HG02763 (cell line): ENCODE measurements at regions not wholly inside any gene's neighbourhood (a gene's known extent, or its start where the extent isn't known, plus 50 kb on each side); places are given as distances from the start of the nearest gene placed in this dataset.
"Not testable (repeated sequence)": the region's sequence is repeated elsewhere in the genome, so short reads cannot be mapped to it uniquely, and the experiment has no call there.

Experiments used
- ATAC-seq: cut with Tn5 transposase; IDR thresholded peaks from one replicate; pipeline ENCODE4 v1.9.1; 2021; ENCODE audit warnings: mild to moderate bottlenecking, moderate library complexity; ENCODE audit not compliant: unreplicated experiment

DNA sequence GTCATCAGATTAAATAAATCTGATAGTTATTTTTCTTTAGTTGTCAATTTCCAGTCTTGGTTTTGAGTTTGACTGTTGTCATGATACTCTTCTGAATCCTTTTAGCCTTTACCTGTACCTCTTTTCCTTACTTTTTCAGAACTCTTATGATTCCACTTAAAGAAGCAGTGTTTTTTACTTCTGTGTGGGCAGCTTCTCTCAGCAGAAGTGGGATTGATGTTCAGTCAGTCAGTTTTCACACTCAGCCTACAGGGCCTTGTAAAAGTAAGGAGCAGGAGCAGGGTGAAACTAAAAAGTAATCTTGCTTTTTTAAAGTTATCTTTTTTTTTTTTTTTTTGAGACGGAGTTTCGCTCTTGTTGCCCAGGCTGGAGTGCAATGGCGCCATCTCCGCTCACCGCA lies 75.1 kb downstream of the HAUS1 start:
- ATAC-seq = no peak

DNA sequence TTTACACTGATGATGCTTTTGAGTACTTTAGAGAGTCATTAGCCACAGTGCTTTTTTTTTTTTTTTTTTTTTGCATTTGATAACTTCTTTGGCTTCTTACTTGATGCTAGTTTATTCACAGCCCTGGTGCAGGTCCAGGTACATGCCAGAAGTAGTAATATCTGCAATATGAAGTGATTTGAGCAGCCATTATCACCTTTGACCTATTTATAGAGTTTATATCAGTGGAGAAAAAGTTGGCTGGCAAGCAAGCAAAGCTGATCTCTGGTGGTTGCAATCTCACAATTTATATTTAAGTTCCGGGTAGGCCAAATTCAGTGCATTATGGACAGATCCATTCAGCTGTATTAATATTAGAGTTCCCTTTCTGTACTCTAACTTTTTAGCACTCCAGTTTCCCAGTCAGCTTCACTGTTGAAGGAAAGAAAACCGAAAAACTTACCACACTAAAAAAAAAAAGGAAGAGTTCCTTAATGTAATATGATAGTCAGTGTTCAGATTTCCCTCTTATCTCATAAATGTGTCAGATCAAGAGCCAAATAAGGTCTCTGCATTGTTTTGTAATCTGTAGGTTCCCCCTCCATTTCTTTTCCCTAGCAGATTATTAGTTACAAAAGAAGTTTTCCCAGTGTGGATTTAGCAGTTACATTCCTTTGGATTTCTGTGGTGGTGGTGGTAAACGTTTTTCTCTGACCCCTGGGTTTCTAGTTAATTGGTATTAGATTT lies 78.6 kb downstream of the HAUS1 start:
- ATAC-seq = no peak

DNA sequence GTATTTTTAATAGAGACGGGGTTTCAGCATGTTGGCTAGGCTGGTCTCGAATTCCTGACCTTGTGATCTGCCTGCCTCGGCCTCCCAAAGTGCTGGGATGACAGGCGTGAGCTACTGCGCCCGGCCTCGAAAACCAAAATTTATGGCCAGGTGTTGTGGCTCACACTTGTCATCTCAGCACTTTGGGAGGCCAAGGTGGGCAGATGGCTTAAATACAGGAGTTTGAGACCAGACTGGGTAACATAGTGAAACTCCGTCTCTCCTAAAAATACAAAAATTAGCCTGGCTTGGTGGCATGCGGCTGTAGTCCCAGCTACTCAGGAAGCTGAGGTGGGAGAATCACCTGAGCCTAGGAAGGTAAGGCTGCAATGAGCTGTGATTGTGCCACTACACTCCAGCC lies 80.1 kb downstream of the HAUS1 start:
- ATAC-seq = not testable (repeated sequence)

DNA sequence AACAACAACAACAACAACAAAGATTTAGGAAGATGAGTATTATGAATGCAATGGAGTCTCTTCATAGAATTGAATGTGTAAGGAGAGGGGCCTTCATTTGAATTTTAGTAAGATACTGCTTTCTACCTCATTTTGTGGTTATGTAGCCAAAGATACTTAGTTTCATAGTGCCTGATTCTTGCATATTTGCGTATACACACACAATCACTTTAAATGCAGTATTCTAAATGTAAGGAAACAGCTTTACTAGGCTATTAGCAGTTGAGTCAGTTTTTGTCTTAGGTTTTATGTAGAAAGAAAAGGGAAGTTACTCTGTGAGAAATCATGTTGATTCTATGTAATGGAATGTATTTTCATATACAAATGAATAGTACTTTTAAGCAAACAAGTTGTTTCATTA lies 80.5 kb downstream of the HAUS1 start:
- ATAC-seq = no peak

DNA sequence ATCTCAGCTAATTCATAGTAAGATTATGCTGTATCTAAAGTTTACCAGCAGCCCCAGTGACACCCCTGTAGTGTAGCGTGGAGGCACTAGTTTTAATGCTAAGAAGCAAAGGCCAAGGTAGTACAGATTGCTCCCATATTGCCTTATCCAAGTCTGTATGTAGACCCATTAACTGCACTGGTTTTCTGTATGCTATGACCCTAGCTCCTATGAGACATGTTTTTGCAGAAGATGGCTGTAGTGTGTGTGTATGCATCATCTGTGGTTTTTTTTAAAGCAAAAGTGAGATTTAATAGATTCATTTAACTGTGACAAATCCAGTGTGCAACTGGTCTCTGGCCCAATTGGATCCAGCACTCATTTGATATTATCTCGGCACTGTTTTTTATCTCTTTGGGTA lies 86.5 kb downstream of the HAUS1 start:
- ATAC-seq = no peak

DNA sequence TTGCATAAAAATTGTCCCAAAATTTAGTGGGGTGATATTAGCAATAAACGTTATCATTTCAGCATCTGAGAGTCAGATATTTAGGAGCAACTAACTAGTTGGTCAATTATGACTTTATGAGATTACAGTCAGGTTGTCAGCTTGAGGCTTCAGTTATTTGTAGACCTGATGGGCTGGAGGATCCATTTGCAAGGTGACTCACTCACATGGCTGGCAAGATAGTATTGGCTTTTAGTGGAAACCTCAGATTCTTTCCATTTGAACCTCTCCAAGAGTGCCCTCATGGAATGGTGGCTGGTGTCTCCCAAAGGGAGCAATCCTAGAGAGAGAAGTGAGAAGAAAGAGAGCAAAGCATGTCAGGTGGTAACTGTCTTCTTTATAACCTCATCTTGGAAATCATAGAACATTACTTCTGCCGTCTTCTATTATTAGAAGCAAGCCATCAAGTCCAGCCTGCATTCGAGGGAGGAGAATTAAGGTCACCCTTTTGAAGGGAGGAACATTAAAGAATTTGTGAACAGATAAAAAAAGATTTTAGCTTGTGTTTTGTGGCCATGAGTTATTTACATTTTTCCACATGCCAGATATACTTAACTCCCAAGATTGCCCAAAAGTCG lies 92.5 kb downstream of the HAUS1 start:
- no peak for ATAC-seq

DNA sequence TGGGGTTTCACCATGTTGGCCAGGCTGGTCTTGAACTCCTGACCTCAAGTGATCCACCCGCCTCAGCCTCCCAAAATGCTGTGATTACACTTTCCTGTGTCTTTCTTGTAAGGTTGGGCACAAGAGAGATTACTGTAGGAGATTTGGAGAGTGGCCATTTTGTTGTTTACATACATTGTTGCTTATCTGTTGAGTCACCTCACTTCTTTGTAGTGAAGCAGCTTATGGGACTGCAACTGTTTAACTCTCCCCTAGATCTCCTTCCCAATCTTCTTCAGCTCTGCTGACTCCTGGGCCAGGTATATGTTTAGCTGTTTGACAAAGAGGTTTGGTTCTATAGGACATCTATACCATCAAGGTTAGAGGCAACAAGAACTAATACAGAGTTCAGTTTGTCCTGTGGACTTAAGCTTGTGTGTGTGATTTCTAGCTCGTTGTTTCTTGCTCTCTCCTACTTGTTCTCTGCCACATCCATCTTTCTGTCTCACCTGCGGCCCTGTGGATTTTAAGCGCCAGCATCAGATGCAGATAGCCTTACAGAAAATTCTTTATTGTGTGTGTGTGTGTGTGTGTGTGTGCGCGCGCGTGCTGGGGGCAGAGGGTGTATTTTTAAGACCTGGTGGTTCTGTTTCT lies 95.4 kb downstream of the HAUS1 start:
- no peak for ATAC-seq

DNA sequence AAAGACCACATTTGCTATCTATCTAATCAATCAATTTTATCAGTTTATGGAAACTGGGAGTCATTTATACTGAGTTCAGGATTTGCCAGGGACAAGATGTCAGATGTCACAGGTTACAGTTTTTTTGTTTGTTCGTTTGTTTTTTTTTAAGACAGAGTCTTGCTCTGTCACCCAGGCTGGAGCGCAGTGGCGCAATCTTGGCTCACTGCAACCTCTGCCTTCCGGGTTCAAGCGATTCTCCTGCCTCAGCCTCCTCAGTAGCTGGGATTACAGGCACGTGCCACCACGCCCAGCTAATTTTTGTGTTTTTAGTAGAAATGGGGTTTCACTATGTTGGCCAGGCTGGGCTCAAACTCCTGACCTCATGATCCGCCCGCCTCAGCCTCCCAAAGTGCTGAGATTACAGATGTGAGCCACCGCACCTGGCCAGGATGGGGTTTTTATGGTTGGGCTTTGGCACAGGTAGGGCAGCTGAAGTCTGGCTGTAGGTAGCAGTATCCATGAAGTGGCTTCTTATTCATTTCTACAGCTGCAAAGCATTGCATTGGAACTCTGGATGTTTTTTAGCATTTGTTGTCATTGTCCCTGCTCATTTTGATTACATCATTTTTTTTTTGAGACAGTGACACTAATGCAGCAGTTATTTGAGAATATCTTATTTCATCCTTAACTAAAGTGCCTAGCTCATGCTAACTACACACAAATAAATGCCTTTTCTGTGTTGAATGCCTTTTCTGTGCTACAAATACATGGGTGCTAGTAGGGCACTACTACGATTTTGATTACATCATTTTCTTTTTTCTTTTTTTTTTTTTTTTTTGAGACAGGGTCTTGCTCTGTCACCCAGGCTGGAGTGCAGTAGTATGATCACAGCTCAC lies 96.2 kb downstream of the HAUS1 start:
- not testable (repeated sequence) for ATAC-seq

DNA sequence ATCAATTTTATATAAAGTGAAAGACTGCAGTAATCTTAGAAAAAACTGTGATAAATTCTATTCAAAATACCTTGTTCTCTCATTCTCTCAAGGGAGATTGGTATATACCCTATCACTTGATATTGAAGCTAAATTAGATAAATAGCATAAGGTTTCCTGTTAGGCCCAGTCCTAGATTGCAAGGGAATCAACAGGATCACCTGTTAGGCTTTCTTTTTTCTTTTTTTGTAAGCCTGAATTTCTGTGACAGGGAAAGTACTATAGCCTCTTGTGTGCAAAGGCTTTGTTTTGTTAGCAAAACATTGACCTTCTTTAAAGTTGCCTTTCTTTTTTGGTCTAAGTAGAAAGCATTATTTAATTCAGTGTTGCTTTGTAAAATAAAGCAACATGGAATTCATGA lies 100.0 kb downstream of the HAUS1 start:
- ATAC-seq = no peak

DNA sequence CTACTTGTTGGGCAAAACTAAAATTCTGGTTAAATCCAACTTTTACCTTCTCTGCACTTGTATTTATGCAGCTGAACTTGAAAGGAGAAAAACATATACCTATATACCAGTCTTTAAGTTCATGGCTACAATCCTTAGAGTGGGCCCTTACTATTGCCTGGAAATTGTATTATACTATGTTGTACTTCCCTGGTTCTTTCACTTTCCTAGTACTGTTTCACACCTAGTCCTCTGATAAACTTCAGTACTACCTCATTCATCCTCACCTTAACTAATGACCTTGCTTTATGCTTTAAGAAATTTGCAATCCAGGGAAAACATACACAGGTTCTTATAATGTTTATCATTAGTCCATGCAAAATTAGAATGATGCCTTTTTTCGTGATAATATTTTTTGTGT lies 103.8 kb downstream of the HAUS1 start:
- ATAC-seq = no peak

DNA sequence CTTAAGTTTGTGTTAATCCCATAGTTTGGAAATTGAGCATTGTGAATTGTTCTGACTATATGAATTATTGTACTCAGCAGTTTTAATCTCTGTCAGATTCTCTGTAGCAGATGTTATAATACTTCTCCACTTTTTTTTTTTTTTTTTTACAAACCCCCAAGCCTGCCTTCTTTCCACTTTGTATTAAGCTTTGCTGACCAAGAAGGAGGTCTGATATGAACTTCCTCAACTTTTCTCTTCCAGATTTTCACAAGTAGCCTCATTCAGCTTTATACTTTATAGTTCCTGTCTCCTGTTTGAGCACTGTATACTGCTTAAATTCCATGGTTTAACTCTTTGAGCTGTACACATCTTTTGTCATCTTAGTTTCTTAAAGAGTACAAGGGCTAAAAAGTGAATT lies 105.0 kb downstream of the HAUS1 start:
- no peak for ATAC-seq

DNA sequence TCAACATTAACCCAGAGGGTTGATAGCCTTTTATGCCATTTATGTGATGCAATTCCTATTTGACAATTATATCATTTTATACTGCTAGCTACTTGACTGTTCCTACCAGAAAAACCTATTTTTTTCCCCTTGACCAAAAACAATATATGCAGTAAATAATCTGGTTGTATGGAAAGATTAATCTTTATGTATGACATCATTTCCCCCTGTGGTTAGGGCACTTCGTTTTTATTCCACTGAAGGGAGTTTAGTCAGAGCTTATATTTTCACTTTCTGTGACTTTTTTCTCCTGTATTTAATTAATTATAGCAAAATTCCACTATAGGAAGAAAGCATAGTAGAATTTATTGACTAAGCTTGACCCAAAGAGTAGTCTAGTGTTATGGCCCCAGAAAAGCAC lies 107.6 kb downstream of the HAUS1 start:
- no peak for ATAC-seq

DNA sequence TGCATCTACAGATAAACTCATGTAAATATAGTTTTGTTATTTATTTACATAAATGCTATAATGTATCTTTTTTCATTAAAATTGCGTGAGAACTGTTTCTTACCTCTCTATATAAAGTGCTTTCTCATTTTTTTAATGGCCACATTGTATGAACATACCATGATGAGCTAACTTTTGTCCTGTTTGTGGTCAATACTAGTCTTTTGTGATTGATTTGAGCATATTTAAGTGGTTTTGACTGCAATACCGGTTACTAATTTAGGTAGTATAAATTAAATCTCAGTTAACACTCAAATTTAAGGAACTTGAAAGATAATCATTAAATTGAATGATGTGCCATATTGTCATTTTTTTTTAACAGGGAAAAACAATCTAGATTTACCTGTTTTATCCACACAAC lies 108.2 kb downstream of the HAUS1 start:
- no peak for ATAC-seq

DNA sequence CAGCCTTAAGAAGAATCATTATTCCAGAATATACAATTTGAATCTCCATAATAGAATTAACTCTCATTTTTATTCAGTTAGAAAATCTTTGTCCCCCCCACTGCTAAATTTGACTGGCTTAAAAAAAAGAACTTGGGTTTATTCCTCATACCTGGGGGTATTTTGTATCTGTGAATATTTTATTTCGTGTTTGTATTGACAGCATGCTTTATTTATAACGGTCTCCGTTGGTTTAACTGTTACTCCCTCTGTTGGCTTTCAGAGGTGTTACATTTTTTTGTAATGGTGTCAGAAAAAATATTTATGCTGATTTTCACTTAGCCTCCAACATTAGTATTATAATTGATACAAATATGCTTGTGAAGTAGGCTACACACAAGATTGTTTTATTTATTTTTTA lies 109.1 kb downstream of the HAUS1 start:
- ATAC-seq = no peak

DNA sequence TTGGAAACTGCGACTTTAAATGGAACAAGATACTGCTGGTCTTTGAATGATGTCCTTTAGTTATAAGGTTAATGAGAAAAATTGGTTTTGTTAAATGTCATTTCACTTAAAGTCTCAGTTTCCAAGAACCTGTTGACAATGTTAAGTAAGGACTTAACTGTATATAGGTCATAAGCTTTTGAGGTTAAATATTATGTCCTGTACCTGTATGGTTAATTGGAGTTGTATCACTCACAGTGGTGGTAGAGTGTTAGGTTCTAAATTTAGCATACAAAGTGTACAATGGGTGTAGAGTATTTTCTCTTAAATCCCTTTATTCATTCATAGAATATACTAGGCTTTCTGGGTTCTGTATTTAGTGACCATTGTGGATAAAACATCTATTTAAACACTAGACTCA lies 110.2 kb downstream of the HAUS1 start:
- no peak for ATAC-seq

DNA sequence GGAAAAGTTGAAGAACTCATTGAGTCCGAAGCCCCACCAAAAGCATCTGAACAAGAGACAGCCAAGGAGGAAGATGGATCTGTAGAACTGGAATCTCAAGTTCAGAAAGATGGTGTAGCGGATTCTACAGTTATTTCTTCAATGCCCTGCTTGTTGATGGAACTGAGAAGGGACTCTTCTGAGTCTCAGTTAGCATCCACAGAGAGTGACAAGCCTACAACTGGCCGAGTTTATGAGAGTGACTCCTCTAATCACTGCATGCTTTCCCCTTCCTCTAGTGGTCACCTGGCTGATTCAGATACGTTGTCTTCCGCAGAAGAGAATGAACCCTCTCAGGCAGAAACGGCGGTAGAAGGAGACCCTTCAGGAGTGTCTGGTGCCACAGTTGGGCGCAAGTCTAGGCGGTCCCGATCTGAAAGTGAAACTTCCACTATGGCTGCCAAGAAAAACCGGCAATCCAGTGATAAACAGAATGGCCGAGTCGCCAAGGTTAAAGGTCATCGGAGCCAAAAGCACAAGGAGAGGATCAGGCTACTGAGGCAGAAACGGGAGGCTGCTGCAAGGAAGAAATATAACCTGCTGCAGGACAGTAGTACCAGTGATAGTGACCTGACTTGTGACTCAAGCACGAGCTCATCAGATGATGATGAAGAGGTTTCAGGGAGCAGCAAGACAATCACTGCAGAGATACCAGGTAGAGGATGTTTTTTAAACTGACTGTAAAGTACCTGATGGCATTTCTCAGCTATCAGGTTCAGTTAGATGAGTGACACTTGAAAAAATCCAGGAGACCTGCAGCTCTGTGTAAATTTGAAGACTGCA lies 111.9 kb downstream of the HAUS1 start:
- no peak for ATAC-seq

DNA sequence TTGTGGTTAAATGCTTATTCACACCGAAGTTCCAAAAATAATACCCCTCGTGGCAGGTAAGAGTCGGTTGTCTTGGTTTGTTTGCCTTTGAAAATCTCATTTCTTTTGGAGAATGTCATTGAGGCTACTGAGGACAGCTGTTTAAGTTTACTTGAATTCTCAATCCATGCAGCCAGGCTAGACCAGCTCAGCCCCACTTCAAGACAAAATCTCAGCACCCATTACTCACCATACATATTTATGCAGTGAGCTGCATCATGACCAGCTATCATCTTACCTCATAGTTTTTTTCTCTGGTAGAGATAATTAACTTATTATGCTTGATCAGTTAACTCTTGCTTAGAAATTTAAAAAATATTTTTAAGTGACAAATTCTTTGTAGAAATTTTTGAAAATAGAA lies 115.9 kb downstream of the HAUS1 start:
- ATAC-seq = no peak

DNA sequence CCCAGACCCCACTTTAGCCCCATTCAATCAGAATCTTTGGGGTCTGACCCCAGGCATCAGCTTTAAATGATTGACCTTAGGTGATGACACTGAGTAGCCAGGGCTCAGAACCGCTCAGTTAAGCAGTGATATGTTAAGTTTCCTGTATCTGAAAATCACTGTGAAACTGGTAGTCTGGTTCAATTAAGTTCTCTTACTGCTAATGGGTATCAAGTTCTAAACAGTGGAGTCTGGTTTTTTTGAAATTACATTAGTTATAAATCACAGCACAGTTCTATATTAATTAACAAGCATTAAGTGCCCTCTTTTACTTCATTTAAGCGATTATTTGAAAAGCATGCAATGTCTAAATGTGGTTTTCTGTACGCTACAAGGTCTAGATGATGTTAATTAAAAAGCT lies 117.9 kb downstream of the HAUS1 start:
- ATAC-seq = no peak

DNA sequence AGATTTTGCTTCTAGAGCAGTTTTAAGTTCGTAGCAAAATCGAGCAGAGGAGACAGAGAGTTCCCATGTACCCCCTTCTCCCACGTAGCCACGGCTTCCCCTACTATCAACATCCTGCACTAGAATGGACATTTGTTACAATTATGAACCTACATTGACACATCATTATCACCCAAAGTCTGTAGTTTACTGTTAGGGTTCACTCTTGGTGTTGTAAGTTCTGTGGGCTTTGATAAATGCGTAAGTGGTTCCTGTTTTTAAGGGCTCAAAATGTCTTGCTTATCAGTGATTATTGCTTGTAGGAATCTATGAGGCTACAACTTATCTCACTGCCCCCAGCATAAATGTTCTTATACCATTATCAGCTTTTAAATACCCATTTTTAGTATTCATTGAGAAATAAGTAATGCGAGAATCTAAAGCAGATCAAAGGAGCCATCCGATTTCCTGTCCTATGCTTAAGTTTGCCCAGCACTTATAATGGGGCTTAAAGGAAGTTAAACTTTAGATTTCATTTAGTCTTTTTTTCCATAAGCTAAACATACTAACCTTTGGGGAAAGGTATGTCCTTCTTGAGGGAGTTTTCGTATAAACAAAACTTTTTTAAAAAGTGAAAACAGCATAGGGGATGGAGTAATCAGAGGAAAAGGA lies 118.7 kb downstream of the HAUS1 start:
- ATAC-seq = no peak

DNA sequence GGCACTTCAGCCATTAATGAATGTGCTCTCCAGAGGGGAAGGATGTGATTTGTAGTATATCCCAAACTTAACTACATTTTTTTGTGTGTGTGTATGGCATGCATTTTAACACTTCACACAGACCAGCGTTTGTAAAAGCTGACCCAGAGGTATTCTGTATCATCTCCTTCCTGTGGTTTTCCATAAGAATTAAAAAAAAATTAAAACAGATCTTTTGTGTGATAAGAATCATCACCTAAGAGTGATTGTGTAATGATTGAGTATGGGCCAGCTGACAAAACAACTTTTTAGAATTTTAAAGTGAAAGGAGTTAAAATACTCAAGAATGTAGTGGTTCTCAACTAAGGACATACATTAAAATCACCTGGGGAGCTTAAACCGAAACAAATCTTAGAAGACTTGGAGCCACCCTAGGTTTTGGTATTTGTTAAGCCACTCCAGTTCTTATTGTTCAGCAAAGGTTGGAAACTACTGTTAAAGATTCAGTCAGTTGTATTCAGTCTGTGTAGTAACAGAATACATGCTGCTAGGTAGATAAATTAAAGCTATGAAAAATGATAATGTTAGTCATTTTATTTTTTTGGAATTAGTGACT lies 120.1 kb downstream of the HAUS1 start:
- no peak for ATAC-seq
